H9 (cell line): ENCODE measurements at regions not wholly inside any gene's neighbourhood (a gene's known extent, or its start where the extent isn't known, plus 50 kb on each side); places are given as distances from the start of the nearest gene placed in this dataset.

Experiments used
- DNase-seq: peaks from one replicate; pipeline ENCODE4 v3.0.0-alpha.2; 2017
- H2AFZ ChIP-seq: one replicate; pipeline ENCODE4 v1.6.1; 2013; ENCODE audit warnings: mild to moderate bottlenecking, low read length, control low read depth, moderate library complexity
- H2AK5ac ChIP-seq: 2 replicates; pipeline ENCODE4 v1.6.1; 2013; ENCODE audit warnings: low read length, control low read depth, mixed read lengths; ENCODE audit not compliant: insufficient read length
- H2BK120ac ChIP-seq: one replicate; pipeline ENCODE4 v1.6.1; 2013; ENCODE audit warnings: low read depth, mild to moderate bottlenecking, low read length, control low read depth, inconsistent platforms; ENCODE audit not compliant: poor library complexity, severe bottlenecking
- H2BK12ac ChIP-seq: 2 replicates; pipeline ENCODE4 v1.6.1; 2013; ENCODE audit warnings: low read length, control low read depth, mixed read lengths, low read depth; ENCODE audit not compliant: insufficient read length
- H2BK15ac ChIP-seq: 2 replicates; pipeline ENCODE4 v1.6.1; 2013; ENCODE audit warnings: low read depth, low read length, control low read depth
- H2BK20ac ChIP-seq: one replicate; pipeline ENCODE4 v1.6.1; 2013; ENCODE audit warnings: low read depth, mild to moderate bottlenecking, low read length, control low read depth, inconsistent platforms; ENCODE audit not compliant: poor library complexity, severe bottlenecking
- H2BK5ac ChIP-seq: 2 replicates; pipeline ENCODE4 v1.6.1; 2013; ENCODE audit warnings: low read length, control low read depth, mixed read lengths; ENCODE audit not compliant: insufficient read length
- H3K14ac ChIP-seq: 2 replicates; pipeline ENCODE4 v1.6.1; 2013; ENCODE audit warnings: low read length, control low read depth; ENCODE audit not compliant: insufficient read depth
- H3K18ac ChIP-seq: 2 replicates; pipeline ENCODE4 v1.6.1; 2013; ENCODE audit warnings: low read depth, mild to moderate bottlenecking, mixed read lengths, low read length, control low read depth; ENCODE audit not compliant: insufficient read length
- H3K23ac ChIP-seq: 2 replicates; pipeline ENCODE4 v1.6.1; 2013; ENCODE audit warnings: low read length, control low read depth, mixed read lengths, low read depth; ENCODE audit not compliant: insufficient read length
- H3K23me2 ChIP-seq: 2 replicates; pipeline ENCODE4 v1.6.1; 2013; ENCODE audit warnings: low read depth, mild to moderate bottlenecking, mixed read lengths, low read length, control low read depth; ENCODE audit not compliant: insufficient read length, poor library complexity, severe bottlenecking
- H3K27ac ChIP-seq: 2 replicates; pipeline ENCODE4 v1.5.1; 2013; ENCODE audit warnings: low read length, control low read depth, mixed read lengths, low read depth; ENCODE audit not compliant: insufficient read length
- H3K27me3 ChIP-seq: 2 replicates; pipeline ENCODE4 v1.6.1; 2013; ENCODE audit warnings: low read length, control low read depth, inconsistent platforms; ENCODE audit not compliant: insufficient read depth
- H3K4ac ChIP-seq: 2 replicates; pipeline ENCODE4 v1.6.1; 2013; ENCODE audit warnings: low read depth, mild to moderate bottlenecking, control low read depth, inconsistent platforms, low read length, moderate library complexity
- H3K4me1 ChIP-seq: 2 replicates; pipeline ENCODE4 v1.6.1; 2013; ENCODE audit warnings: low read length, control low read depth, inconsistent platforms; ENCODE audit not compliant: insufficient read depth
- H3K4me2 ChIP-seq: 2 replicates; pipeline ENCODE4 v1.6.1; 2013; ENCODE audit warnings: low read length, control low read depth, mixed read lengths; ENCODE audit not compliant: insufficient read length, insufficient read depth
- H3K56ac ChIP-seq: 2 replicates; pipeline ENCODE4 v1.6.1; 2013; ENCODE audit warnings: low read depth, mild to moderate bottlenecking, mixed read lengths, low read length, control low read depth; ENCODE audit not compliant: insufficient read length
- H3K79me1 ChIP-seq: 2 replicates; pipeline ENCODE4 v1.6.1; 2013; ENCODE audit warnings: low read depth, mild to moderate bottlenecking, moderate library complexity, low read length, control low read depth, inconsistent platforms; ENCODE audit not compliant: insufficient read depth, poor library complexity, severe bottlenecking
- H3K79me2 ChIP-seq: 2 replicates; pipeline ENCODE4 v1.6.1; 2013; ENCODE audit warnings: low read length, control low read depth, inconsistent platforms; ENCODE audit not compliant: insufficient read depth
- H3K9ac ChIP-seq: 2 replicates; pipeline ENCODE4 v1.6.1; 2013; ENCODE audit warnings: low read length, control low read depth, mixed read lengths; ENCODE audit not compliant: insufficient read length; ENCODE audit errors: extremely low read depth
- H3K9me3 ChIP-seq: one replicate; pipeline ENCODE4 v1.6.1; 2013; ENCODE audit warnings: low read depth, low read length, inconsistent platforms; ENCODE audit not compliant: control insufficient read depth
- H3T11ph ChIP-seq: one replicate; pipeline ENCODE4 v1.6.1; 2013; ENCODE audit warnings: mild to moderate bottlenecking, low read length, control low read depth, inconsistent platforms
- H4K20me1 ChIP-seq: one replicate; pipeline ENCODE4 v1.6.1; 2013; ENCODE audit not compliant: control insufficient read depth, insufficient read length, insufficient read depth
- H4K5ac ChIP-seq: 2 replicates; pipeline ENCODE4 v1.6.1; 2013; ENCODE audit warnings: low read depth, mild to moderate bottlenecking, mixed read lengths, low read length, control low read depth; ENCODE audit not compliant: insufficient read length
- H4K8ac ChIP-seq: replicated peaks from 2 replicates; pipeline ENCODE4 v1.6.1; 2013; ENCODE audit warnings: low read length, control low read depth, mixed read lengths, low read depth; ENCODE audit not compliant: insufficient read length
- H4K91ac ChIP-seq: 2 replicates; pipeline ENCODE4 v1.6.1; 2013; ENCODE audit warnings: low read depth, mild to moderate bottlenecking, moderate library complexity, mixed read lengths, low read length, control low read depth; ENCODE audit not compliant: insufficient read length
- H3K27ac Mint-ChIP-seq, 3 experiments: 2 replicates in 2 of 3; 3 replicates in 1 of 3; pipeline ENCODE4 v1.8.0; 2020 to 2021; ENCODE audit warnings: mixed read lengths in 3 of 3, mild to moderate bottlenecking in 1 of 3, moderate library complexity in 1 of 3
- H3K27me3 Mint-ChIP-seq: 2 replicates; pipeline ENCODE4 v1.8.0; 2021; ENCODE audit warnings: low read depth, mild to moderate bottlenecking, moderate library complexity, mixed read lengths
- H3K36me3 Mint-ChIP-seq, 3 experiments: 2 replicates in 2 of 3; 3 replicates in 1 of 3; pipeline ENCODE4 v1.8.0; 2020 to 2021; ENCODE audit warnings: low read depth in 3 of 3, mixed read lengths in 3 of 3; ENCODE audit not compliant: insufficient read depth in 1 of 3
- H3K4me1 Mint-ChIP-seq, 2 experiments: 2 replicates each; pipeline ENCODE4 v1.8.0; 2020; ENCODE audit warnings: mixed read lengths in 2 of 2
- H3K4me3 Mint-ChIP-seq, 2 experiments: 2 replicates in 1 of 2; 3 replicates in 1 of 2; pipeline ENCODE4 v1.8.0; 2020 to 2021; ENCODE audit warnings: mild to moderate bottlenecking in 2 of 2, mixed read lengths in 2 of 2, moderate library complexity in 1 of 2
- H3K9me3 Mint-ChIP-seq, 2 experiments: 2 replicates in 1 of 2; 3 replicates in 1 of 2; pipeline ENCODE4 v1.8.0; 2020; ENCODE audit warnings: mild to moderate bottlenecking in 2 of 2, mixed read lengths in 2 of 2, moderate library complexity in 1 of 2
- CTCF ChIP-seq: fragments of 200-600 bp; sonication (generic); conservative IDR thresholded peaks from 3 replicates; pipeline ENCODE4 v1.8.0; 2021; ENCODE audit warnings: antibody characterized with exemption, mild to moderate bottlenecking
- WGBS: extraction: QIAGEN DNeasy Blood & Tissue Kit; methylation state at CpG from one replicate; pipeline ENCODE4 v1.1.7; 2013; ENCODE audit warnings: missing lambda C conversion rate, low lambda C conversion rate, mixed read lengths; ENCODE audit not compliant: insufficient read length; ENCODE audit errors: extremely low coverage; 5-methylcytosine and 5-hydroxymethylcytosine counted together

- Histone ChIP-seq H3K14ac (no peak overlapping the region), H3K4me2 (no peak overlapping the region), H3K4ac (no peak overlapping the region), H2AFZ (no peak overlapping the region), H4K8ac (no peak overlapping the region), H3T11ph (no peak overlapping the region), H3K56ac (no peak overlapping the region), H2AK5ac (no peak overlapping the region), H4K91ac (no peak overlapping the region), H2BK5ac (no peak overlapping the region), H3K27me3 (no peaks in the 10 kb centered on the region), H3K23ac (no peak overlapping the region), H2BK20ac (no peak overlapping the region), H3K4me1 (no peaks in the 10 kb centered on the region), H3K9me3 (peaks cover 96% of the 10 kb centered on the region), H4K20me1 (peaks cover 4% of the 10 kb centered on the region), H2BK15ac (no peak overlapping the region), H3K27ac (no peak overlapping the region), H2BK120ac (no peak overlapping the region), H3K79me1 (no peaks in the 10 kb centered on the region), H2BK12ac (no peak overlapping the region), H3K79me2 (no peaks in the 10 kb centered on the region), H3K9ac (no peak overlapping the region), H3K18ac (no peak overlapping the region), H4K5ac (no peak overlapping the region), H3K23me2 (no peaks in the 10 kb centered on the region)
- H3K27me3 Mint-ChIP-seq, result peaks cover 5% of the 10 kb centered on the region
- no peak for TF ChIP-seq CTCF
- H3K36me3 Mint-ChIP-seq, result peaks cover 16 to 41% (median 25%) of the 10 kb centered on the region in 3 experiments; a peak in 6 of 7 replicates
- H3K27ac Mint-ChIP-seq, result no peak overlapping the region
- WGBS, result no CpG with 5 or more reads among the region's 4 CpGs
- no peak overlapping the region for H3K4me3 Mint-ChIP-seq
- no peaks in the 10 kb centered on the region for H3K4me1 Mint-ChIP-seq
- H3K9me3 Mint-ChIP-seq, result peaks cover 90 to 95% of the 10 kb centered on the region in 2 experiments
- DNase-seq, result no peak
Measured at GRCh38 chr18:14936313-14936712, 188.3 kb downstream of the ANKRD30B start.
